GM21619 (cell line): ENCODE measurements at regions not wholly inside any gene's neighbourhood (a gene's known extent, or its start where the extent isn't known, plus 50 kb on each side); places are given as distances from the start of the nearest gene placed in this dataset.

Source experiments
- ATAC-seq: cut with Tn5 transposase; IDR thresholded peaks from one replicate; pipeline ENCODE4 v1.9.1; 2021; ENCODE audit not compliant: unreplicated experiment

GRCh38 chr13:44271473-44271872 lies 102.2 kb upstream of the SERP2 start:
- no peak for ATAC-seq

- ATAC-seq, result no peak
Observed at GRCh38 chr13:44271915-44272341, 101.7 kb upstream of the SERP2 start.

- no peak for ATAC-seq
Observed at GRCh38 chr13:44272692-44273091, 100.9 kb upstream of the SERP2 start.

- ATAC-seq, result no peak
Observed at GRCh38 chr13:44273216-44273615, 100.4 kb upstream of the SERP2 start.

GRCh38 chr13:44273991-44274770 lies 99.4 kb upstream of the SERP2 start:
- peak; percentile 90 for ATAC-seq

- ATAC-seq, result no peak
Observed at GRCh38 chr13:44274771-44275205, 98.8 kb upstream of the SERP2 start.

GRCh38 chr13:44275381-44275780 lies 98.2 kb upstream of the SERP2 start:
- ATAC-seq, result no peak

GRCh38 chr13:44276061-44276460 lies 97.6 kb upstream of the SERP2 start:
- no peak for ATAC-seq

- no peak for ATAC-seq
Observed at GRCh38 chr13:44277459-44277858, 96.2 kb upstream of the SERP2 start.

- no peak for ATAC-seq
Observed at GRCh38 chr13:44278166-44278565, 95.5 kb upstream of the SERP2 start.

- ATAC-seq, result no peak
Observed at GRCh38 chr13:44280456-44280855, 93.2 kb upstream of the SERP2 start.

GRCh38 chr13:44281252-44282000 lies 92.2 kb upstream of the SERP2 start:
- ATAC-seq, result no peak

GRCh38 chr13:44283600-44283999 lies 90.0 kb upstream of the SERP2 start:
- no peak for ATAC-seq

GRCh38 chr13:44287958-44288357 lies 85.7 kb upstream of the SERP2 start:
- ATAC-seq, result no peak

GRCh38 chr13:44292545-44292944 lies 81.1 kb upstream of the SERP2 start:
- ATAC-seq, result no peak

GRCh38 chr13:44293374-44293773 lies 80.2 kb upstream of the SERP2 start:
- no peak for ATAC-seq

- ATAC-seq, result no peak
Observed at GRCh38 chr13:44293908-44294735, 79.5 kb upstream of the SERP2 start.

GRCh38 chr13:44294876-44295275 lies 78.7 kb upstream of the SERP2 start:
- ATAC-seq, result no peak

GRCh38 chr13:44296856-44297255 lies 76.8 kb upstream of the SERP2 start:
- ATAC-seq, result no peak

- no peak for ATAC-seq
Observed at GRCh38 chr13:44298314-44298713, 75.3 kb upstream of the SERP2 start.

- no peak for ATAC-seq
Observed at GRCh38 chr13:44299152-44299943, 74.3 kb upstream of the SERP2 start.
